Posterior cingulate gyrus (tissue), 11 donors: ENCODE measurements at regions not wholly inside any gene's neighbourhood (a gene's known extent, or its start where the extent isn't known, plus 50 kb on each side); places are given as distances from the start of the nearest gene placed in this dataset.
"Not testable (repeated sequence)": the region's sequence is repeated elsewhere in the genome, so short reads cannot be mapped to it uniquely, and the experiment has no call there.

ENCODE experiments used
- DNase-seq, 10 donors: peaks; one replicate each; pipeline versions ENCODE4 v3.0.0 to v3.0.0-alpha.2; 2020 to 2021; ENCODE audit warnings: mixed read lengths in 3 of 10
- intact Hi-C: fragments of 100-400 bp; cut with DNase I; formaldehyde crosslinking; loops from one replicate; pipeline ENCODE4 v1.15.1; 2023

DNA sequence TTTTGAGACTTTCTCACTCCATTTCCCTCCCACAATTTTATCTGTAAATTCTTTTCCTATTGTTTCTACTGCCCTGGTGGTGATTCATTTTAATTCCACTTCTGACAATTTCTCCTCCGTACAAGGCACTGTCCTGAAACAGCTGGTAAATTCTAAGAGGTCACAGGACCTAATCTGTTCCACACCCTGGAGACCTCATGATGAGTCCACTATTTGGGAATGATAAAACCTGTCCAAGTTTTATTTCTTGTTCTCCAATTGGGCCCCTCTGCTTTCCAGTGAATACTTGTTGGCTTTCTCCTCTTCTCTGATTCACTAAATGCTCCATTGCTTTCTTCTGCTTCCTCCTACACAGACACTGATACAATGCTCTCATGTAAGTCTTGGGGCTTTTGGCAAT is 343.1 kb upstream of the DUSP10 start:
- no peak for DNase-seq
- intact Hi-C loops, result no loop called here

DNA sequence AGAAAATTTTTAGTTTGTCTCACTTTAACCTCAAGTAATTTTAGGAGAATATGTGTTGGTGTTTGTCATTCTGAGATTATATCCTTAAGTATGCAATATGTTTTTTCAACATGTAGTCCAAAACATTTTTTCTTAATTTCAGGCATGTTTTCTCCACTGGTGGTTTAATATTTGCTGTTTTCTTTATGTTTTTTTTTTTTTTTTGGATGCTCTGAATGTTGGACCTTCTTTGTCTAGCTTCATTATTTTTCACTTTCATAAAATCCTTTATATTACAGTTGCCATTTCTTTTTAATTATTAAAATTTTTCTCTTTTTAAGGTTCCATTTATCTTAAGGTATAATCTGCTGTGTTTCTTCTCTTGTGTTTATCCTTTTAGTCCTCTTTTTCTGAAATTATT is 342.2 kb upstream of the DUSP10 start:
- no peak for DNase-seq
- intact Hi-C loops, result no loop called here

DNA sequence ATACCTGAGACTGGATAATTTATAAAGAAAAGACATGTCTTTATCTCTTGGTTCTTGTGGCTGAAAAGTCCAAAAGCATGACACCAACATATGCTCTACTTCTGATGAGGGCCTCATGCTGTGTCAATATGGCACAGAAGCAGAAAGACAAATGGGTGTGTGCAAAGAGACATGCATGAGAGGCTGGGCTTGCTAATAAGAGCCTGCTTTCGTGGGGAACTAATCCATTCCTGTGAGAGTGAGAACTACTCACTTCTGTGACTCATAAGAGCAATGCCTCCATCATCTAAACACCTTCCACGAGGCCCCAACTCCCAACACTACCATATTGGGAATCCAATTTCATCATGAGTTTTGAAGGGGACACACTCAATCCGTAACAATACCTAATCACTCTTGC is 340.0 kb upstream of the DUSP10 start:
- DNase-seq, result no peak
- intact Hi-C loops, result no loop called here

DNA sequence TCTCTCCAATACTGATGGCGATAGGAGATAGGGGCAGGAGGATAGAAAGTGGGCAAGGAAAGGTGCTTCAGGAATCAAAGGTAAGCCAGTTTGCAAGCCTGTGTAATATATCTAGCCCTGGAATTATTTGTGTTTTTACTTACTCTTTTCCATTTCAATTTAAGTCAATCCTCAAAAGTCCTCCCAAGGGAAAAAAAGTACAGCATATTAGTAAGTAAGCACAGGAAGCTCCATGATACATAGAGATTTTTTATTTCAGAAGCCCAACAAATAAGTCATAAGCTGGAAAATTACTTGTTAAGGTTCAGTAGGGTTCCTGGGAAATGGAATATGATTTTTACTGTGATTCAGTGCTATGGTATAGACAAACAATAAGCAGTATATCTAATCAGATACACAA is 337.7 kb upstream of the DUSP10 start:
- no peak for DNase-seq
- intact Hi-C loops, result no loop called here

DNA sequence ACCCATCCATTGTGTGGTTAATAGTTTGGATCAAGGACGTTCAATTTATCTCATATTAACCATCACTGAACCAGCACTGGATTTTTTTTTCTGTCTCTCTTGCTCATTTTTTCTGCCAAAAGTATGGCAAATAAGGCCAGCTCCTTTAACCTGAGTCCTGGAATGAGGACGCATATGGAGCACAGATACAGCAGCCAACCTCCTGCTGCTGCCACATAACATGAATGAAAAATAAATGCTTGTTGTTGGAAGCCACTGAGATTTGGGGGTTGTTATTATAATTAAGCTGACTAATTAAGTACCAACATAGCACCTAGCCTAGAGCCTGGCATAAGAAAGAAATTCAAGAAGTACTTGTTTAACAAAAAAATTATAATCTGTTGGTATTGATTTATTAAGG is 335.3 kb upstream of the DUSP10 start:
- DNase-seq, result no peak
- intact Hi-C loops, result no loop called here

DNA sequence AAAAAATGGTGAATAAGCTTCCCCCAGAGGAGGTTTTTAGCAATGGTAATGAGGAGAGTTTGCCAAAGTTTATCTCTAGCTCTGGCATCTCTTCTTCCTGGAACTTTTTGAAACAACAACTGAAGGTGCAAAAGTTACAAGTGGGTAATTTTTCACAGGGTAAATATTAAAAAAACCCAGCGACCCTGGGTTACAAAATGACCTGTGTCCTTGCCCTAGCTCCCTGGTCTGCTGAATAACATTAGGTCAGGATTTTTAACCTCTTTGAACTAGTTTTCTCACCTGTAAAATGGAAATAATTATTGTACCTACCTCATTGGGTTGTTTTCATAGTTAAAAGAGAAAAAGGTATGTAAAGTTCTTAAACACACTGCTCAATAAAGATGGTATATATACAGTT is 332.4 kb upstream of the DUSP10 start:
- no peak for DNase-seq
- intact Hi-C loops, result no loop called here

DNA sequence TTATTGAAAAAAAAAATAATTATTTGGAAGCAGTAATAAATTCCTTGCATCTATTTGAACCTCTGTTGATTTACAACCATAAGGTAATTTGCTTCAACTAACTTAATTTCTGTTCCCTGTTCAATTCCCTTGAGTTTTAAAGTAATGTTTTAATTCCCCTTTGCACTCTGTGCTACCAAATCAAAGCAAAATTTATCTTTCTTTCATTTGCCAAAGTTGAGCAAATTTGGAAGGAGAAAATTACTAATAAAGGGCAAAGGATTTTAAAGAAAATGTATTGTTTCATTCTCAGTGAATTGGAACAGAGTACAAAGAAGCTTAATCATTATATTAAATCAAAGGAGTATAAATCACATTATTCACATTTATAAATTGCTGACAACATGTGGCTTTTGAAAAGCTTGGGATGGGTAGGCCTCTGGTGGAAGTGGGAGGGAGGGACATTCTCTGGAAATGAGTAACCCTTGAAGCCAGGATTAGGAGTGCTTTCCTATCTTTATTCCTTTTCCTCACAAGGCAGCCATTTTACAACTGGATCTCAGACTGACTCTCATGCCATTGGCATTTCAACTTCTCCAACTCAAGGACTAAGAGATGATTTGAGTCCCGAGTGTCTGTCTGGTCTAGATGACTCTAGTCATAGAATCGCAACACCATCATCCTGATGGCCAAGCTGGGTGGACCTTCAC is 331.6 kb upstream of the DUSP10 start:
- no peak for DNase-seq
- intact Hi-C loops, result no loop called here

DNA sequence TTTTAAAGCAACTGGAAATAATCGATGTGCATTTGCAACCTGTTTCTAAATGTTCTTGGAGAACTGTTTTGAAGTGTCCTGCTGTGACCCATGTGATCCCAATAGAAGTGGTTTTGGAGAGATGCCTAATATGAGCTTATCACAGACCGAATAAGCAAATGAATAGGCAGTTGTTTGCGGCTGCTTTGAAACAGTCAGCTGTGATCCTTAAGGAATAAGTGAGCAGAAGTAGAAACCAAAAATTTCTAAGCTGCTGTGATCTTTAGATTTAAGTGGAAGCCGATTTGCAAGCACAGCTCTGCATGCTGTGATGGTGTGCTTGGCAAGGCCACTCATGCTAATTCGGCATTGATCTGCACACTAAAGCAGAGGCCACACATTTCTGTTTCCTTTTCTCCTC is 329.5 kb upstream of the DUSP10 start:
- no peak for DNase-seq
- intact Hi-C loops, result no loop called here

DNA sequence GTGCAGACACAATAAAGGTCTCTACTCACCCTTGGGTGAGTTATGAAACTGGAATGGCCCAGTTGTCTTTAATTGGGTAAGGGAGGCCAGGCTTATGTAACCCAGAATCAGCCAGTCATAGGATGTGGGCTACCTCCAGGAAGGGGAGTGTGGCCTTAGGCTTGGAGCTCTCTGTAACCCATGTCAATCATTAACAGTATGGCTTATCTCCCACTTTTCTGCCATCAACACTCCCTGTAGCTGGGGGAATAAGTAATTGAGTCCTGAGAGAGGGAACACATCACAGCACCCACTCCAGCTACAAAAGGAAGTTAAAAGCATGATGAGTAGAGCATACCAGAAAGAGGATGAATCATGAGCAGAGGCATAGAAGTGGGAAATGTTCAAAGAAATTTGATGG is 327.0 kb upstream of the DUSP10 start:
- intact Hi-C loops, result no loop called here
- DNase-seq, result no peak

DNA sequence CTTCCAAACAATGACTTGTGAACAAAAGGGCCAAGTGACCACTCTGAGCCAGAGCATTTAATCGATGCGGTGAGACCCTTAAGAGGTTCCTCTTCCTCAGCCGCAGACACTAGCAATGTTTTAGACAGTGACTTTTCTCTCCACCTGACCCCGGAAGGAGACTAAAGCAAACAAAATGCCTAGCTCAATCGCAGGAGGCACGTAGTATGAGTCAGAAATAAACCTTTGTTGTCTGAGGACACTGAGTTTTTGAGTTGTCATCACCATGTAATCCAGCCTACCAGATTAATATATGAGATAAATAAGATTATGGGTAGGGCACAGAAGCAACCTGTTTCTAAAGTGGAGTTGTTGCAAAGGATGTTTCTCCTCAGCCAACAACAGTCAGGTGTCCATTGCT is 326.2 kb upstream of the DUSP10 start:
- intact Hi-C loops, result no loop called here

DNA sequence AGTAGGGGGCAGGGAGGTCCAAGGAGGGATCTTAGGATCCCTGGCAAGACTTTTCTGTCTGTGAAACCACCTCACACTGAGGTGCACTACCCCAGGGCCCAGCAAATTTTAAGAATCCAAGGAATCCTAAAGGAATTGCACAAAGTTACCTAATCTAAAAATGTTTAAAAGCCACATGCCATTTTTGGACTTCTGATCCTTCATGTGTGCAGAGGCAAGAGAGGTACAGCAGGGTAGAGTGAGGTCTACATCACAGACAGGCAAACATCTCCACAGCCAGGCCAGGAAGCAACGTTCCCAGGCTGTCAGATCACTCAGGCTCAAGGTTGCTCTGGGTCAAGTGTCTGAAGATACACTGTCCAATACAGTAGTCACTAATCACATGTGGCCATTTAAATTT is 324.6 kb upstream of the DUSP10 start:
- no peak for DNase-seq
- intact Hi-C loops, result no loop called here

More for the DNA sequence above, 326.2 kb upstream of the DUSP10 start:
- no peak for DNase-seq

DNA sequence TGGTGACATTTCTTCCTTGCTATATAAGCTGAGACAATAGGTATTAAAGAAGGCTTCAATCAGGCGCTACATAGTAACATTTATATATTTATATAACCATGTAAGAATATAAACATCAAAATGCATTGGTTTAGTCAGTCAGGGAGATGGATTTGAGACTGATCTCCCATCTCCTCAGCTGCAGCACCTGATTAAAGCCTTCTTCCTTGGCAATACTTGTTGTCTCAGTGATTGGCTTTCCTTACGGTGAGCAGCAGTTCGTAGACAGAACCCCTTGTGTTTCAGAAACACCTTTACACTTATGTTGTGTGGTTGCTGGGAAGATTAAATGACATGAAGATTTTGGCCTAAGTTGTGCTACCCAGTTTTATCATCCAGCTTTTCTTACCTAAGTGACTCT is 323.3 kb upstream of the DUSP10 start:
- intact Hi-C loops, result no loop called here
- DNase-seq, result no peak

DNA sequence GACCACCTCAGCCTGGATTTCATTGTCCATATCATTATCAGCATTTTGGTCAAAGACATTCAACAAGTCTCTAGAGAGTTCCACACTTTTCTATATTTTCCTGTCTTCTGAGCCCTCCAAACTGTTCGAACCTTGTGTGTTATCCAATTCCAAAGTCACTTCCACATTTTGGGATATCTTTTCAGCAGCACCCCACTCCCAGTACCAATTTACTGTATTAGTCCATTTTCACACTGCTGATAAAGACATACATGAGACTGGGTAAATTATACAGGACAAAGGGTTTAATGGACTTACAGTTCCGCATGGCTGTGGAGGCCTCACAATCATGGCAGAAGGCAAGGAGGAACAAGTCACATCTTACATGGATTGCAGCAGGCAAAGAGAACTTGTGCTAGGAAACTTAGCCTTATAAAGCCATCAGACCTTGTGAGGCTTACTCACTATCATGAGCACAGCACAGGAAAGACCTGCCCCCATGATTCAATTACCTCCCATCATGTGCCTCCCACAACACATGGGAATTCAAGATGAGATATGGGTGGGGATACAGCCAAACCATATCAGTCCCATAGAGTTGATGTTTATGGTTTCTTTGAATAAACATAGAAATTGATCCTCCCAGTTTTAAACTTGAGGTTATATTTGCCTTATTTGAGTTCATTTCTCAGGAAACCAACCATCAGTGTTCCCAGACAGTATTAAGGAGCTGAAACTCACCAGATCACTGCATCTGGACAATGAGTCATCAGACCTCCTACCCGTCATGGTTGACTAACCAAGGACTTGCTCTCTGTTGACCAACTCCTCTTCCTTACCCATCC is 322.7 kb upstream of the DUSP10 start:
- DNase-seq, result no peak
- intact Hi-C loops, result no loop called here

DNA sequence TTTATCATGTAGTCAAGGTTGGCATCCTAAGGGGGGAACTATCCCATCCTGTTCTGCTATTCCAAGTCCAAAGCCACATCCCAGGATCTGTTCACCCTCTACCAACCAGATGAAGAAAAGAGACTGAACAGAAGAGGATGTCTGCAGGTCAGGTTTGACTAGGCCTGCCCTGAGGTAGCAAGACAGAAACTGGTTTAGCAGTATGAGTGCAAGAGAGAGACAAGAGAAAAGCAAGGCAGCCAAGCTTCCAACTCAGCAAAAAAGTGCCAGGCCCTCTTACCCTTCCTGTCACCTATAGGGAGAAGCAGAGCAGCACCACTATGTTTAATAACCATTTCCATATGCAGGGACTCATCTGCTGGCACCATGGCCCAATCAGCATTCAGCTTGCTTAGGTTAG is 320.8 kb upstream of the DUSP10 start:
- intact Hi-C loops, result no loop called here
- no peak for DNase-seq

DNA sequence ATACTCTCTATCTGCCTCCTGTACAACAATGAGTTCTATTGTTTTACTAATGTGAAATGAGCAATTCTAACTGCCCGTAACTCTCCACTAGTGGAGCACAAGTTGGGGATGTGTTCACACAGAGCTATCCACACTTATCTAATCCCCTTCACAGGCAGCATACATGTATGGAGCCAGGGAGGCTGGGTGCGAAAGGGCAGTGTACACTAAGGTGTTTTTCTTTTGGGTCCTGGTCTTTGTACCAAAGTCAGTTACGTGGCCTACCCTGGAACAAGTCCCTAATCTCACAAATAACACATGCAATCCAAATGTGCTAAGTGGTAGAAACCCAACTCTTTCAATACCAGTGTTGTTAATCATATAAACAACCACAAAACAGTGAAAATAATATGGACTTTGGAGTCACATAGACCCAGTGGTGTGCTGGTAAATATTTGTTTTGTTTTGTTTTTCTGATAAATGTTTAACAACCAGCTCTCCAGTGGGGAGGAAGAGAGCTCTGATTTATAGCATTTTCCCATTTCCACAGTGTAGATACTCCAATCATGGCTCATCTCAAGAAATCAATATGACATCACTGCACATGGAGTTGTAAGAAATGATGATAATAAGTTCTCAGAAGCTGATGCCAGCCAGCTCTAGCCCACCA is 319.9 kb upstream of the DUSP10 start:
- intact Hi-C loops, result no loop called here
- no peak for DNase-seq

DNA sequence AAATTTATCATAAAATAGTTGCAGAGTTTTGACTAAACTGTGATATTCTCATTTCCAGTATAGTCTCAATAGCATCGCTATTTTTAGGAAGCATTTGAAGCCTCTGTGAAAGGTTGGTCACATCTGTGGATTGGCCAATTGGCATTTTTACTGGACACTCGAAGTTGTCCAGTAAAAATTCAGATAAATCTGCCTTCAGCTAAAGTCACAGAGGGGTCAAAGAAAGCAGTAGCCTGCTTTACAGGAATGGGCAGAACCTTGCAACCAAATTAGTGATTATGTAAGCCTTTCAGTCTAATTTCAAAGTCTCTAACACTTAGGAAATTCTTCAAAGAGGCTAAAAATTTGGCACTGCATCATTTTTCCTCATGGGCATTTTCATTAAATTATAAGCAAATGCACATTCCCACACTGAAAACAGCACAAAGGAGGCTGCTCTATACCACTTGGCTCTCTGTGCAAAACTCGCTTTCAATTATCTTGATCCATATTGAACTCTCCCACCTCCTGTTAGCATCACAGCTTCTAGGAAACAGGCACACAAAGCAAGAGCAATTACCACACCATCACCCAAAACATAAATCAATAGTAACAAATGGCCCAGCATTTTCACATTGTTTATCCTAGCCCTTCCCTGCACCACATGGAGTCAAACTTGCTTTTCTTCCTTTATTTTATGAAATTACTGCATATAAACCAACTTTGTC is 318.5 kb upstream of the DUSP10 start:
- intact Hi-C loops, result no loop called here
- DNase-seq, result no peak

DNA sequence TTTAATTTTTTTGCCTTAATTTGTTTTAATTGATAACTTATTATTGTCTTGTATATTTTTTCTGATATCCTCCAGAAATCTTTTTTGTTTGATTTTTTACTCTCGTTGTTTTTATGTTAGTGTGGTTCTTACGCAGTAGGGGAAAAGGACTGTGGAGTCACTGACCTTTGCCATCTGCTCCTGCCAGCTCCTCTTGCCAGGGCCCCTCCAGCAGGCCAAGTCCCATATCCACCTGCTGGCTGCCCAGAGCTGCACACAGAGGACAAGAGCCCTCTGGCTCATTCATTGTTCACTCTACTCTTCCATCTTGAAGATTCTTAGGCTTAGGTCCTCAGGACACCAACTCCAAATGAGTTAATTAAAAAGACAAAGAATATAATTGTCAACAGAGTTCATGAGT is 316.4 kb upstream of the DUSP10 start:
- intact Hi-C loops, result no loop called here
- DNase-seq, result no peak

DNA sequence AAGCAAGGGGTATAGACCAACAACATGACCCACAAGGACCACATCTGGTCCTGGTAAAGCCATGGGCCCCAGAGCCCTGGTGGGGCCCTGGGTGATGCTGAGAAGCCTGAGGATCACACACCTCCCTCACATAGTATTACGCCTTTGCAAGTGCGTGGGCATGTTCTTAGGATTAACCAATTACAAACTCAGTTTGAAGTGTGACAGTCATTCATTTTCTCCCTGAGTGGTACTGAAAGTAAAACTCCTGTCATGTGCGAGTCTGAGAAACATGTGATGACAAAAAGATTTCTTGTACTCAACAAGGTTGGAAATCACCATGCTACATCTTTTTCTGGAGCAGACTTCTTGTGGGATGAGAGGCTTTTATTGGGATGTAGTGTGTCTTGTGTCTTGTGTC is 315.3 kb upstream of the DUSP10 start:
- intact Hi-C loops, result no loop called here
- DNase-seq, result no peak

DNA sequence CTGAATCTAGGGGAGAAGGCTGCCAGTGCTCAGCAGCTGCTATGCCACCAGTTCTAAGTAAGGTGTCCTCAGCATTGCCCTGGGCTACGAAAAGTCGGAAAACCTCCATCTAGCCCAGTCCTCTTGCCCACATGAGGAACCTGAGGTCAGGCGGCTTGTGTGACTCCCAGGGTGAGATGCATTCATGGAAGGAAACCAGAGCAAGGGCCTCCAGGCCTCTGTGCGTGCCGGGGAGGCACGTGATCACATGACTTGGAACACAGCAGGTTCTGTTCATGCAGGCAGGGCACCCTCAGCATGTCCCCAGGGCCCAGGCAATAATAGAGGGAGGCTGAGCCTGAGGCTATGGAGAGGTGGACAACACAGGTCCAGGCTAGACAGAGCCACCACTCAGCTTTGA is 312.5 kb upstream of the DUSP10 start:
- no peak for DNase-seq
- intact Hi-C loops, result no loop called here

DNA sequence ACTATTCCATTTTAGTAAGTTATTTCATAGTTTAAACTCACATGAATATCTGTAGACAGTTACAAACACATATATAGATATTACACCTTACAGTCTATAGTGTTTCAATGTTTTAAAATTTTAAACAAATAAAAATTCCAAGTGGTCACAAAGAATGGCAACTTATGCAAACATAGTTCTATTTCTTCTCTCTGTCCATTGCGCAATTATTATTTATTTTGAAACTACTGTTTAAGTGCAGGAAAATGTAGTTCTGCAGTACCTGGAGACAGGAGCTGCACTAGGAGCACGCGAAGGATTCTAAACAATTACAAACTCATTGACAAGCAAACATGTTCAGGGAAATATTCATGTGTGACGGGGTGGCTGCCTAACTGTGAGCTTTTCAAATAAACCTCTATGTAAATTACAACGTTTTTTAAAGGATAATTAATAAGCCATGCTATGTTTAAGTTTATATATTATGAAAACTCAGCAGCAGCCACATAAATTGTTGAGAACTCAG is 312.0 kb upstream of the DUSP10 start:
- no peak for DNase-seq
- intact Hi-C loops, result no loop called here

DNA sequence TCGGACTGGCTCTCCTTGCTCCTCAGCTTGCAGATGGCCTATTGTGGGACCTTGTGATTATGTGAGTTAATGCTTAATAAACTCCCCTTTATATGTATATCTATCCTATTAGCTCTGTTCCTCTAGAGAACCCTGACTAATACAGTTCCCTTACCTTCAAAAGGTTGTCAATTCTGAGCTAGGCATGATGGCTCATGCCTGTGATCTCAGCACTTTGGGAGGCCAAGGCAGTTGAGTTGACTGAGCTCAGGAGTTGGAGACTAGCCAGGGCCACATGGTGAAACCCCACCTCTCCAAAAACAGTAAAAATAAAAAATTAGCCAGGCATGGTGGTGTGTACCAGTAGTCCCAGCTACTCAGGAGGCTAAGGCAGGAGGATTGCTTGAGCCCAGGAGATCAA is 309.4 kb upstream of the DUSP10 start:
- DNase-seq, intact Hi-C loops: not testable (repeated sequence)
